IgD-negative memory B cell (primary cell): ENCODE measurements at regions not wholly inside any gene's neighbourhood (a gene's known extent, or its start where the extent isn't known, plus 50 kb on each side); places are given as distances from the start of the nearest gene placed in this dataset.
"Not testable (repeated sequence)": the region's sequence is repeated elsewhere in the genome, so short reads cannot be mapped to it uniquely, and the experiment has no call there.

Experiments
- H3K27ac Mint-ChIP-seq, 3 donors: one replicate each; pipeline ENCODE4 v1.8.0; 2020 to 2022; ENCODE audit warnings: mild to moderate bottlenecking in 3 of 3, mixed read lengths in 3 of 3, moderate library complexity in 1 of 3
- H3K27me3 Mint-ChIP-seq: one replicate; pipeline ENCODE4 v1.8.0; 2021; ENCODE audit warnings: mixed read lengths
- H3K36me3 Mint-ChIP-seq: one replicate; pipeline ENCODE4 v1.8.0; 2020; ENCODE audit warnings: mild to moderate bottlenecking, mixed read lengths
- H3K4me1 Mint-ChIP-seq, 3 donors: one replicate each; pipeline ENCODE4 v1.8.0; 2020 to 2022; ENCODE audit warnings: mixed read lengths in 3 of 3, mild to moderate bottlenecking in 1 of 3
- H3K4me3 Mint-ChIP-seq, 4 donors: one replicate each; pipeline ENCODE4 v1.8.0; 2020 to 2022; ENCODE audit warnings: mild to moderate bottlenecking in 4 of 4, mixed read lengths in 4 of 4, moderate library complexity in 3 of 4
- H3K9me3 Mint-ChIP-seq, 3 donors: one replicate each; pipeline ENCODE4 v1.8.0; 2020 to 2021; ENCODE audit warnings: mixed read lengths in 3 of 3, mild to moderate bottlenecking in 1 of 3

GRCh38 chr12:28994179-28994715, 154.8 kb upstream of the FAR2 start:
- no peaks in the 10 kb centered on the region for H3K9me3 Mint-ChIP-seq
- H3K27me3 Mint-ChIP-seq, result peaks cover 1% of the 10 kb centered on the region
- H3K36me3 Mint-ChIP-seq, result no peaks in the 10 kb centered on the region
- no peaks in the 10 kb centered on the region for H3K4me1 Mint-ChIP-seq
- no peak overlapping the region for H3K27ac Mint-ChIP-seq
- no peak overlapping the region for H3K4me3 Mint-ChIP-seq

GRCh38 chr12:28996688-28997087, 152.4 kb upstream of the FAR2 start:
- Mint-ChIP-seq H3K4me3 (no peak overlapping the region), H3K9me3 (peaks cover 0 to 1% (median 0%) of the 10 kb centered on the region in 3 donors), H3K27ac (no peak overlapping the region), H3K36me3 (peaks cover 1% of the 10 kb centered on the region), H3K4me1 (no peaks in the 10 kb centered on the region), H3K27me3 (peaks cover 1% of the 10 kb centered on the region)

- peaks cover 1% of the 10 kb centered on the region for H3K27me3 Mint-ChIP-seq
- H3K9me3 Mint-ChIP-seq, result peaks cover 0 to 1% (median 0%) of the 10 kb centered on the region in 3 donors
- H3K4me1 Mint-ChIP-seq, result no peaks in the 10 kb centered on the region
- no peak overlapping the region for H3K4me3 Mint-ChIP-seq
- H3K36me3 Mint-ChIP-seq, result peaks cover 1% of the 10 kb centered on the region
- H3K27ac Mint-ChIP-seq, result no peak overlapping the region
Observed at GRCh38 chr12:28998662-28999120, 150.4 kb upstream of the FAR2 start.

- H3K27ac Mint-ChIP-seq, result no peak overlapping the region
- H3K36me3 Mint-ChIP-seq, result peaks cover 1% of the 10 kb centered on the region
- no peak overlapping the region for H3K4me3 Mint-ChIP-seq
- no peaks in the 10 kb centered on the region for H3K4me1 Mint-ChIP-seq
- H3K27me3 Mint-ChIP-seq, result no peaks in the 10 kb centered on the region
- peaks cover 0 to 1% (median 0%) of the 10 kb centered on the region in 3 donors for H3K9me3 Mint-ChIP-seq
Observed at GRCh38 chr12:29004066-29004935, 144.8 kb upstream of the FAR2 start.

DNA sequence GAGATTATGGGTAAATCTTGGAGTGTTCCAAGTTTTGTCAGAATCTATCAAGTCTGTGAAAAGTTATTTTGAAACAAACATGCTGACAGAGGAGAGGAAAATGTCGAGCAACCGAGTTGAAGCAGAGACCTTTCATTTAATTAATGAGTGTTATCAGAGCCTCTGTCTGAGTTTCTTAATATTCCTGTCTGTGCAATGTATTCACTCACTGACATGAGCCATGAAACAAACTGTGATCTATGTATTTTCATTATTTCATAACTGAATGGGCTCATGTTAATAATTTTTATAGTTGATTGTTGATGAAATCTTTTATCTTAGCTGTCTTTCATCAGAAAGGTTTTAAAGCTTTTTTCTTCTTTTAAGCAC, 144.2 kb upstream of the FAR2 start:
- no peak overlapping the region for H3K27ac Mint-ChIP-seq
- no peak overlapping the region for H3K4me3 Mint-ChIP-seq
- H3K27me3 Mint-ChIP-seq, result peaks cover 4% of the 10 kb centered on the region
- H3K36me3 Mint-ChIP-seq, result peaks cover 1% of the 10 kb centered on the region
- H3K9me3 Mint-ChIP-seq, result peaks cover 0 to 1% (median 0%) of the 10 kb centered on the region in 3 donors
- H3K4me1 Mint-ChIP-seq, result no peaks in the 10 kb centered on the region

DNA sequence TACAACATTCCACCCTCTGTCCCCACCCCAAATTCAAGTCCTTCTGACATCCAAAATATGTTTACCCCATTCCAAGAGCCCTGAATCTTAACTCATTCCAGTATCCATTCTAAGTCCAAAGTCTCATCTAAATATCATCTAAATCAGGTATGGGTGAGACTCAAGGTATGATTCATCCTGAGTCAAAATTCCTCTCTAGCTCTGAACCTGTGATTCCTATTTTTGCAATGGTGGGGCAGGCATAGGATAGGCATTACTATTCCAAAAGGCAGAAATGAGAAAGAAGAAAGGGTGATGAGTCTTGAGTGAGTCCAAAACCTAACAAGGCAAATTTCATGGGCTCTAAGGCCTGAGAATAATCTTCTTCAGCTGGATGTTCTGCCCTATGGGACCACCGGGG, 140.3 kb upstream of the FAR2 start:
- Mint-ChIP-seq H3K27ac (no peak overlapping the region), H3K4me3 (no peak overlapping the region), H3K4me1 (no peaks in the 10 kb centered on the region), H3K9me3 (no peaks in the 10 kb centered on the region), H3K27me3 (peaks cover 4% of the 10 kb centered on the region), H3K36me3 (no peaks in the 10 kb centered on the region)

DNA sequence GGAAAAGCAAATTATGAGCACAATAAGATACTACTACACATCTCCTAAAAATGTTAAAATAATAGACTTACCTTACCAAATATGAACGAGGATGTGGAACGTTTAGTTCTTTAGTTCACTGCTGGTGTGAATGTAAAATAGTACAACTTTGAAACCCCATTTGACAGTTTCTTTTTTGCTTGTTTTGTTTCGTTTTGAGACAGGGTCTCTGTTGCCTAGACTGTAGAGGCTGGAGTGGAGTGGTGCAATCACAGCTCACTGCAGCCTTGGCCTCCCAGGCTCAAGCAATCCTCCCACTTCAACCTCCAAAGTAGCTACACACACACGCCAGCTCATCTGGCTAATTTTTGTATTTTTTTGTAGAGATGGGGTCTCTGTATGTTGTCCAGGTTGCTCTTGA, 136.4 kb upstream of the FAR2 start:
- no peak overlapping the region for H3K4me3 Mint-ChIP-seq
- H3K4me1 Mint-ChIP-seq, result no peaks in the 10 kb centered on the region
- no peaks in the 10 kb centered on the region for H3K9me3 Mint-ChIP-seq
- no peak overlapping the region for H3K27ac Mint-ChIP-seq
- H3K36me3 Mint-ChIP-seq, result no peaks in the 10 kb centered on the region
- H3K27me3 Mint-ChIP-seq, result peaks cover 4% of the 10 kb centered on the region

DNA sequence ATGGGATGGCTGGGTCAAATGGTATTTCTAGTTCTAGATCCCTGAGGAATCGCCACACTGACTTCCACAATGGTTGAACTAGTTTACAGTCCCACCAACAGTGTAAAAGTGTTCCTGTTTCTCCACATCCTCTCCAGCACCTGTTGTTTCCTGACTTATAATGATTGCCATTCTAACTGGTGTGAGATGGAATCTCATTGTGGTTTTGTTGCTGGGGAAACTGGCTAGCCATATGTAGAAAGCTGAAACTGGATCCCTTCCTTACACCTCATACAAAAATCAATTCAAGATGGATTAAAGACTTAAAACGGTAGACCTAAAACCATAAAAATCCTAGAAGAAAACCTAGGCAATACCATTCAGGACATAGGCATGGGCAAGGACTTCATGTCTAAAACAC, 131.5 kb upstream of the FAR2 start:
- not testable (repeated sequence) for H3K9me3 Mint-ChIP-seq, H3K27me3 Mint-ChIP-seq, H3K27ac Mint-ChIP-seq, H3K4me1 Mint-ChIP-seq, H3K4me3 Mint-ChIP-seq, H3K36me3 Mint-ChIP-seq

DNA sequence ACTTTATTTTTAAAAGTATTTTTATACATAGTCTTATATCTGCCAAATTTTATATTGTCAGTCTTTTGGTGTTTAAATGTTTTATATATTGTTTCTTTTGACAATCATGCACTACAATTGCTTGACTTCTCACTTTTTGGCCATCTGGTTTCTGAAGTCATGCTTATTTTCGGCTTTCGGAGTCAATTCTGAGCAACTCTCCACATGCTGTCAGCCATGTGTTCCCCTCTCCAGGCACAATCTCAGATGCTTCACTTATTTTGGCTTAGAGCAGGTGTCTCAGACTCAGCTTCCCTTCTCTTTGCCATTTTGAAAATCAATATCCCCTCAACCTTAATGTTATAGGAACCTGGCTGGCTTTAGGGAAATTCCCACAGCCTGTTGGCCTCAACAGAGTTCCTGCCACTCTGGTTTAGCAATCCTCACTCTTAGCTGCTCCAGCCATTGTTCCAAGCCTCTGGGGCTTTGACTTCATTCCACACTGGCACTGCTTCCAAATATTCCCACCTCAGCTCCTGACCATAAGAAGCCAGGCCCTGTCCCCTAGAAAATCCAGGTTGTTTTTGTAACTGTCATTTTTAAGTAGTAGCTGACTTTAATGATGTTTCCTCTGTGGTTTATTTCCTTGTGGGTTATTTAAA, 125.5 kb upstream of the FAR2 start:
- Mint-ChIP-seq H3K27me3 (peaks cover 2% of the 10 kb centered on the region), H3K36me3 (no peaks in the 10 kb centered on the region), H3K9me3 (peaks cover 0 to 4% (median under 1%) of the 10 kb centered on the region in 3 donors), H3K4me3 (no peak overlapping the region), H3K27ac (no peak overlapping the region), H3K4me1 (no peaks in the 10 kb centered on the region)

- peaks cover 0 to 2% (median 2%) of the 10 kb centered on the region in 3 donors for H3K9me3 Mint-ChIP-seq
Observed at GRCh38 chr12:29024117-29024516, 125.0 kb upstream of the FAR2 start.

DNA sequence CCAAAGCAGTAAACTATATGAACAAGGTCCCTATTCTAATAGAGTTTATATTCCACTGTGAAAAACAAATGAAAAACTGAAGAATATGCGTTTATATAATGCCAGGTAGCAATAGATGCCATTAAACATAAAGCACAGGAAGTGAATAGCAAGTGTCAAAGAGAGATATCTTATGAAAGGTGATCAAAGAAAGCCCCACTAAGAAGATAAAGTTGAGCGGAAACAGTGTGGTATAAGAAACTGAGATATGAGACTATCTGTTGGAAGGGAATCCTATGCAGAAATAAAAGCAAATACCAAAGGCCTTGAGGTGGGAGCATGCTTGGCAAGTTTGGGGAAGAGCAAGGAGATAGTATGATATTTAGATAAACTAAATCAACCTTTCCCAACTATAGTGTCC, 123.1 kb upstream of the FAR2 start:
- Mint-ChIP-seq H3K9me3 (peaks cover 0 to 2% (median 0%) of the 10 kb centered on the region in 3 donors), H3K36me3 (no peaks in the 10 kb centered on the region), H3K27me3 (no peaks in the 10 kb centered on the region), H3K27ac (no peak overlapping the region), H3K4me1 (no peaks in the 10 kb centered on the region), H3K4me3 (no peak overlapping the region)

More at GRCh38 chr12:29024117-29024516, 125.0 kb upstream of the FAR2 start:
- Mint-ChIP-seq H3K36me3 (no peaks in the 10 kb centered on the region), H3K27me3 (peaks cover 2% of the 10 kb centered on the region), H3K4me3 (no peak overlapping the region), H3K27ac (no peak overlapping the region), H3K4me1 (no peaks in the 10 kb centered on the region)

DNA sequence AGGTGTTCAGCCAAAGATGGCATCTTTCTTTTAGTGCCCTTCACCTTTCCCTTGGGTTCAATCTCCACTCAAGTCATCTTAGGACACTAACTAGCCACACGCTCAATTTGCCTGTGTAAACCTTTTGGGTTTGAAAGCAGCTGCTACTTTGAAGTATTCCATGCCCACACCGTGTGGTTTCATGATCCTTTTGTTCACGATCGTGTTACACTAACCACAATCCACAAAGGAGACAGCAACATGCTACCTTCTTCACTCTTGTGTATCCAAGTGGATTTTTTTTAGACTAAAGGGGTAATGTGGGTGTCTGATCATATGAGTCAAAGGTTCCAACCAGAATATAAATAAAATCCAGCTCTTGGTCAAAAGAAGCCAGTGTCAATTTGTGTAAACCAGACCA, 122.7 kb upstream of the FAR2 start:
- peaks cover 0 to 2% (median 0%) of the 10 kb centered on the region in 3 donors for H3K9me3 Mint-ChIP-seq
- no peak overlapping the region for H3K27ac Mint-ChIP-seq
- H3K4me1 Mint-ChIP-seq, result no peaks in the 10 kb centered on the region
- H3K36me3 Mint-ChIP-seq, result no peaks in the 10 kb centered on the region
- no peak overlapping the region for H3K4me3 Mint-ChIP-seq
- no peaks in the 10 kb centered on the region for H3K27me3 Mint-ChIP-seq

GRCh38 chr12:29029484-29029883, 119.6 kb upstream of the FAR2 start:
- not testable (repeated sequence) for H3K9me3 Mint-ChIP-seq, H3K4me3 Mint-ChIP-seq, H3K36me3 Mint-ChIP-seq, H3K4me1 Mint-ChIP-seq, H3K27ac Mint-ChIP-seq, H3K27me3 Mint-ChIP-seq

DNA sequence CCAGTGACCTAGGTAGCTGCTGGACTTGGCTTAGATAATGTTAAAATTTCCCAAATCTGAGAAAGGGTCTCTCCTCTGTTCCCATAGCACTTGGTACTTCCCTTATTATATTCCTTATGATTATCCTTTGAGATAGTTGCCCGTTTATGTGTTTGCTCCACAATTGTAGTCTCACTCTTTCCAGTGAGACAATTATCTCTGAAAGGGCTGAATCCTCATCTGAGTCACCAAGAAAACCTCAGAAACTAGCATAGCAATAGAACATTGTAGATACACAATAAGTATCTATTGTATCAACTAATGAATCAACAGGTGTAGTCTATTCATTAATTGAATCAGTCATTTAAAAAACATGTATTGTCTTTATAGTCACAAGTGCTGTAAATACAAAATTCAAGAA, 119.1 kb upstream of the FAR2 start:
- Mint-ChIP-seq H3K27me3 (no peaks in the 10 kb centered on the region), H3K4me1 (no peaks in the 10 kb centered on the region), H3K27ac (no peak overlapping the region), H3K4me3 (no peak overlapping the region), H3K36me3 (no peaks in the 10 kb centered on the region), H3K9me3 (peaks cover 0 to 2% (median 0%) of the 10 kb centered on the region in 3 donors)

- H3K9me3 Mint-ChIP-seq, result peaks cover 0 to 3% (median 2%) of the 10 kb centered on the region in 3 donors
Observed at GRCh38 chr12:29032446-29032845, 116.6 kb upstream of the FAR2 start.

More at GRCh38 chr12:29032446-29032845, 116.6 kb upstream of the FAR2 start:
- H3K4me1 Mint-ChIP-seq, result no peaks in the 10 kb centered on the region
- H3K4me3 Mint-ChIP-seq, result no peak overlapping the region
- no peak overlapping the region for H3K27ac Mint-ChIP-seq
- no peaks in the 10 kb centered on the region for H3K36me3 Mint-ChIP-seq
- no peaks in the 10 kb centered on the region for H3K27me3 Mint-ChIP-seq
